Activated naive CD4-positive, alpha-beta T cell treated with anti-CD3 and anti-CD28 coated beads, Interleukin-2, amount 10 ng/mL, durations not matched to agents 7 days and 5 days (primary cell): ENCODE measurements at regions not wholly inside any gene's neighbourhood (a gene's known extent, or its start where the extent isn't known, plus 50 kb on each side); places are given as distances from the start of the nearest gene placed in this dataset.
"Not testable (repeated sequence)": the region's sequence is repeated elsewhere in the genome, so short reads cannot be mapped to it uniquely, and the experiment has no call there.

Source experiments
- CTCF ChIA-PET: fragments of 350-600 bp; sonication (Branson Sonifier 250); formaldehyde crosslinking; loops from one replicate; lab custom pipeline; 2021; ENCODE audit warnings: antibody characterized with exemption; lab: Charles Lee
- DNase-seq: peaks from one replicate; pipeline ENCODE4 v3.0.0-alpha.2; 2020
- H3K27ac Mint-ChIP-seq: one replicate; pipeline ENCODE4 v1.8.0; 2021; ENCODE audit warnings: mild to moderate bottlenecking, moderate library complexity, mixed read lengths
- H3K27me3 Mint-ChIP-seq: one replicate; pipeline ENCODE4 v1.8.0; 2021; ENCODE audit warnings: mild to moderate bottlenecking, mixed read lengths
- H3K36me3 Mint-ChIP-seq: one replicate; pipeline ENCODE4 v1.8.0; 2021; ENCODE audit warnings: mixed read lengths
- H3K4me1 Mint-ChIP-seq: one replicate; pipeline ENCODE4 v1.8.0; 2021; ENCODE audit warnings: mixed read lengths
- H3K4me3 Mint-ChIP-seq: one replicate; pipeline ENCODE4 v1.8.0; 2021; ENCODE audit warnings: mild to moderate bottlenecking, moderate library complexity, mixed read lengths
- H3K9me3 Mint-ChIP-seq: one replicate; pipeline ENCODE4 v1.8.0; 2021; ENCODE audit warnings: mixed read lengths

DNA sequence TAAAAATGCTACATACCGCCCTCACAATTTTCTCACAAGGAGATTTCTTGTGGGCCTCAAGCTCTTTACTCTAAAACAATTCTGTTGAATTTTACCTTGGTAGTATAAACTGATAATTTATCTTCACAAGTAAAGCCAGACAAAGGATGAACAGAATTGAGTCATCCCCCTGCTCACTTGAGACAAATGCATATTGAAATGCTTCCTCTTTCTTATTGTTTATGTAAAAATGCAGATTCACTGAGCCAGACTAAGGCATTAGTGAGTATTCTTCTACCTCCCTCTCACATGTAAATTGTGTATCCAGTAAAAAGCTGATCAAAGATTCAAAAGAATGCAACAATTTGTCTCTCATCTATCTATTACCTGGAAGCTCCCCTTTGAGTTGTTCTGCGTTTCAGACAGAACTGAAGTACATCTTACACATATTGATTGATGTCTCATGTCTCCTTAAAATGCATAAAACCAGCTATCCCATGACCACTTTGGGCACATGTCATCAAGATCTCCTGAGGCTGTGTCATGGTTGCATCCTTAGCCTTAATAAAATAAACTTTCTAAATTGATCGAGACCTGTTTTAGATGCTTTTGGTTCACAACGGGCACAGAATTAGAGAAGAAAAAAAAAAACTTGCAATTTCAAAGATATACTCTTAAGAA, 743.1 kb upstream of the B3GALT2 start:
- CTCF ChIA-PET: no interaction called here

DNA sequence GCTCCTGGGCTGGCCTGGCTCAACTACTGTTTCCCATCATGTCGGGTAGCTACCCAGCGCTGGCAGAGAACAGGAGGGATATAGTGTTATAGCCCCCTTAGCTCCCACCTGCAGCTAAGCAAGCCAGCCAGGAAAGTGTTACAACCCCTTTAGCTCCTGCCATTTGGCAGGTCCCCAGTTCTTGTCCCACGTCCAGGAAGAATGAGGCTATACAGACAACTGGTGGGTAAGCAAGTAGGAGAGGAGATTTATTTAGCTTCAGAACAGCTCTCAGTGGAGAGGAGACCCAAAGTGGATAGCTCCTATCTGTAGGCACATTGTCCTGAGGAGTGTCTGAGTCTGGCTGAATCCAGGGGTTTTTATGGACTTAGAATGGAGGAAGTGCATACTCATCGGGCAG, 741.1 kb upstream of the B3GALT2 start:
- no peaks in the 10 kb centered on the region for H3K4me1 Mint-ChIP-seq
- H3K27ac Mint-ChIP-seq: no peak overlapping the region
- H3K36me3 Mint-ChIP-seq: no peaks in the 10 kb centered on the region
- H3K27me3 Mint-ChIP-seq: no peaks in the 10 kb centered on the region
- H3K4me3 Mint-ChIP-seq: no peak overlapping the region
- peaks cover 5% of the 10 kb centered on the region for H3K9me3 Mint-ChIP-seq
- no peak for DNase-seq
- CTCF ChIA-PET: no interaction called here

More for the DNA sequence above, 743.1 kb upstream of the B3GALT2 start:
- no peaks in the 10 kb centered on the region for H3K27me3 Mint-ChIP-seq
- H3K4me3 Mint-ChIP-seq: no peak overlapping the region
- H3K36me3 Mint-ChIP-seq: no peaks in the 10 kb centered on the region
- no peak overlapping the region for H3K27ac Mint-ChIP-seq
- H3K4me1 Mint-ChIP-seq: no peaks in the 10 kb centered on the region
- DNase-seq: no peak
- peaks cover 5% of the 10 kb centered on the region for H3K9me3 Mint-ChIP-seq

DNA sequence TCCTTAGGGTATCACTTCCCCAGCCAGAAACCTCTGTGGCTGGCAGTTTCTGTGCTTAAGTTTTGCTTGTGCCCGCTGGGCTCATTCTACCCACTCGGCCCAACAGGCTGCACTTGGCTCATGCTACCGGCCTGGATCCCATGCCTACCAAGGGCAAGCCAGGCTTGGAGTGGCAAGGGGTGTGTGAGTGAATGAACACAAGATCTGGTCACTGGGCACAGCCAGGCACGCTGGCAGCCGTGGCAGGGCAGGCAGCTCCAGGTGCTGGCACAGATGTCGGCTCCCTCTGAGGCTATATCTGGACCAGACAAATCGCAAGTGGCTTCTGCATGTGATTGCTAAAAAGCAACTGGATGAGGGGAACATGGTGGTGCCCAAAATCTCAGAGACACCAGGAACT, 740.5 kb upstream of the B3GALT2 start:
- no peaks in the 10 kb centered on the region for H3K27me3 Mint-ChIP-seq
- no peak overlapping the region for H3K27ac Mint-ChIP-seq
- DNase-seq: no peak
- H3K9me3 Mint-ChIP-seq: peaks cover 5% of the 10 kb centered on the region
- no peaks in the 10 kb centered on the region for H3K36me3 Mint-ChIP-seq
- CTCF ChIA-PET: no interaction called here
- H3K4me3 Mint-ChIP-seq: no peak overlapping the region
- no peaks in the 10 kb centered on the region for H3K4me1 Mint-ChIP-seq

DNA sequence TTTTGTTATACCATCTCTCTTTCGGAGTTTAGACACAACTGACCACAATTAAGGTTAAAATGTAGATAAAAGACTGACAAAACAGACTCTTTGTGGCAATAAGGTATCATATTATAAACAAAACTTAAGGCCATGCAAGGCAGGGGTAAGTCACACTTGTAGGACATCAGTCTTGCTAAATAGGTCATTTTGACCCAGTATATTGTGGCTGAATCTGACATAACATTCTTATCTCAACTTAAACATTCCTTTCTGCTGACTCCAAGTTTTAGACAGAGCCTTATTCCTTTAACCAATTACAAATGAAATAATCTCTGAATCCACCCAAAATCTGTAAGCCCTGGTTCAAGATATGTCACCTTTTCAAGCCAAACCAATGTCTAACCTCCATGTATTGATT, 733.4 kb upstream of the B3GALT2 start:
- Mint-ChIP-seq H3K9me3 (peaks cover 2% of the 10 kb centered on the region), H3K4me1 (no peaks in the 10 kb centered on the region), H3K27ac (no peak overlapping the region), H3K4me3 (no peak overlapping the region), H3K36me3 (no peaks in the 10 kb centered on the region), H3K27me3 (no peaks in the 10 kb centered on the region)
- no peak for DNase-seq
- CTCF ChIA-PET: no interaction called here

DNA sequence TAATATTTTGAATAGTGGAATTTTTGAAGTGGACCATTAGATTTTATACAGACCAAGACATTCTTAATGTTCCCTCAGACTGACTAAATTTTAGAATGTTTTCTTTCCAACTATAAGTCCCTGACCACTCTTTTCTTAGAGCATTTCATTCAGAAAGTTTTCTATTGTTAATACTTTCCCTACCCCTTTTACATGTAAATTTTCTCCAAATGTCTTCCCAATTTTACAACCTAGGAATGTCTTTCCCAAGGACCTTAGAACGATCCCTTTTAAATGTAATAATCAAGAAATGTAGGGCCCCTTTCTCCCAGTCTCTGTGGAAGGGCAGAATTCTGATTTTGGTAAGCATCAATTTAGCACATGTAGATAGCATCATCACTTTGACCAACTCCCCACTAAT, 730.0 kb upstream of the B3GALT2 start:
- Mint-ChIP-seq H3K4me1 (no peaks in the 10 kb centered on the region), H3K36me3 (no peaks in the 10 kb centered on the region), H3K9me3 (peaks cover 2% of the 10 kb centered on the region), H3K27ac (no peak overlapping the region), H3K27me3 (no peaks in the 10 kb centered on the region), H3K4me3 (no peak overlapping the region)
- CTCF ChIA-PET: no interaction called here
- DNase-seq: no peak

GRCh38 chr1:193914871-193915270, 728.5 kb upstream of the B3GALT2 start:
- no peaks in the 10 kb centered on the region for H3K36me3 Mint-ChIP-seq
- no peaks in the 10 kb centered on the region for H3K27me3 Mint-ChIP-seq
- H3K4me3 Mint-ChIP-seq: no peak overlapping the region
- CTCF ChIA-PET: no interaction called here
- H3K9me3 Mint-ChIP-seq: peaks cover 4% of the 10 kb centered on the region
- no peak for DNase-seq
- H3K4me1 Mint-ChIP-seq: no peaks in the 10 kb centered on the region
- H3K27ac Mint-ChIP-seq: no peak overlapping the region

DNA sequence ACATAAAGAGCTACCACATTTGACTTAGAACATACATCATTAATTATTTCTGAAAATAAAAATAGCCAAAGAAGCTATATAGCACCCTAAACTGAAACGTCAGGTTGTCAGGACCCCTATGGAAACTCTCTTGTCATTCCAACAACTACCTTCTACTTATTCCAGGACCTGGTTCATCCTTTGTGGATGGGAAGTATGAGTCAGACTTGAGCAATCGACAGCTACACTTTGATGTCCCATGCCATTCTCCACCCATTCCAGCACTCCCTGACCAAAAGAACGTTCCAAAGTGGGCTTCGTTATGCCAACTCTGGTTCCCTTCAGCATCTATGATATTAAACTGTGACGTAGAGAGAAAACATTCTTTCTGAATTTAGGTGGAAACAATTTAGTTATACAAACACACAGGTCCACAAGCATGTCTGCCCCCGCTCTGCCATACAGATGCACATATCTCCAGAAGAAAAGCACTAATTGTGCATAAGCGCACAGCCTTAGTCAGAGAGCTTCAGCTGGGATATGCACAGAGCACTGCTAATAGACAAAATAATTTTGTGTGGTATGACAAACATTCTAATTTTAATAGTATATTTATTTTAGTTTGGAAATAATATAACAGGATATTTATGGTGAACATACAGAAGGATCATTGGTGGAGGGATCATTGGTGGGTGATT, 723.1 kb upstream of the B3GALT2 start:
- Mint-ChIP-seq H3K4me1 (no peaks in the 10 kb centered on the region), H3K9me3 (peaks cover 3% of the 10 kb centered on the region), H3K4me3 (no peak overlapping the region), H3K36me3 (no peaks in the 10 kb centered on the region), H3K27me3 (no peaks in the 10 kb centered on the region), H3K27ac (no peak overlapping the region)
- no peak for DNase-seq
- CTCF ChIA-PET: no interaction called here

GRCh38 chr1:193905288-193906085, 719.1 kb upstream of the B3GALT2 start:
- no peaks in the 10 kb centered on the region for H3K4me1 Mint-ChIP-seq
- no peak overlapping the region for H3K27ac Mint-ChIP-seq
- no peaks in the 10 kb centered on the region for H3K27me3 Mint-ChIP-seq
- DNase-seq: no peak
- no peaks in the 10 kb centered on the region for H3K36me3 Mint-ChIP-seq
- no peak overlapping the region for H3K4me3 Mint-ChIP-seq
- CTCF ChIA-PET: no interaction called here
- H3K9me3 Mint-ChIP-seq: peaks cover 3% of the 10 kb centered on the region

DNA sequence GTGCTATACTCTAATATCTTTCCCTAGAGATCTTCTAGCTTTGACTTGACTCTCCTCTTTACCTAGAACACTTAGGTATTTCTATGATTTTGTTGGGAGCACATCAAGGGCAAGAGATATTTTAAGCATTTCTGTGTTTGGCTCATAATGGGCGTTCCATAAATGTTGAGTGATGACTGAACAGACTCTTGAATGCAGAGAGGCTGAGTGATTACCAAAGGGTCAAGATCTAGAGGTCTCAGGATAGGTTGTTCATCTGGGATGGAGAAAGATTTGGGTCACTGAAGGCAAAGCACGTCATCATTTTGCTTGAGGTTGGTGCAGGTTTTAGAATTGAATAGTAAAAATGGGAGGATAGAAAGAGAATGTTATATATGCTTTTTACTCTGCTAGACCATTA, 705.4 kb upstream of the B3GALT2 start:
- no peaks in the 10 kb centered on the region for H3K36me3 Mint-ChIP-seq
- no peaks in the 10 kb centered on the region for H3K4me1 Mint-ChIP-seq
- H3K27me3 Mint-ChIP-seq: no peaks in the 10 kb centered on the region
- CTCF ChIA-PET: no interaction called here
- no peak for DNase-seq
- peaks cover 6% of the 10 kb centered on the region for H3K9me3 Mint-ChIP-seq
- no peak overlapping the region for H3K27ac Mint-ChIP-seq
- H3K4me3 Mint-ChIP-seq: no peak overlapping the region

DNA sequence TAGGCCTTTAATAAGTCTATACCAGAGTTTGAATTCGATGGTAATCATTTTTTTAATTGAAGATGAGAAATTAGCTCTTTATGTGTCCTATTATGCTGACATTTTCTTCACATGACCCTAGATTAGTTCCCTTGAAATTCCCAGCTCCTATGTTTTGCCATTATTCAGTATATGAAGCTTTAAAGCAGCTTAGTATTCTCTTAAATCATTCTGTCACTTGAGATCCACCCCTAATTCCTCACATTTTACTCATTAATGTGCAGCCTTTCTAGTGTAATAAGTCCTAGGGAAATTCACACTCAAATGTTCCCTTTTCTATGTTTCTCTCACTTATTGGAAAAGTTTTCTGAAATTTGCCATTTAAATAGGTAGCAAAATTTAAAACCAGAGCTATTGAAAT, 704.5 kb upstream of the B3GALT2 start:
- Mint-ChIP-seq H3K27ac (no peak overlapping the region), H3K4me1 (no peaks in the 10 kb centered on the region), H3K4me3 (no peak overlapping the region), H3K9me3 (peaks cover 6% of the 10 kb centered on the region), H3K36me3 (no peaks in the 10 kb centered on the region), H3K27me3 (no peaks in the 10 kb centered on the region)
- no peak for DNase-seq
- CTCF ChIA-PET: no interaction called here

- DNase-seq: no peak
- Mint-ChIP-seq H3K27ac (no peak overlapping the region), H3K9me3 (peaks cover 6% of the 10 kb centered on the region), H3K36me3 (no peaks in the 10 kb centered on the region), H3K4me3 (no peak overlapping the region), H3K4me1 (no peaks in the 10 kb centered on the region), H3K27me3 (no peaks in the 10 kb centered on the region)
- CTCF ChIA-PET: no interaction called here
These were observed 698.6 kb upstream of the B3GALT2 start for GRCh38 chr1:193884848-193885558.

GRCh38 chr1:193877920-193878319, 691.5 kb upstream of the B3GALT2 start:
- CTCF ChIA-PET, H3K36me3 Mint-ChIP-seq, H3K27me3 Mint-ChIP-seq, DNase-seq, H3K4me1 Mint-ChIP-seq, H3K4me3 Mint-ChIP-seq, H3K27ac Mint-ChIP-seq: not testable (repeated sequence)
- H3K9me3 Mint-ChIP-seq: peaks cover 24% of the 10 kb centered on the region

GRCh38 chr1:193868425-193868824, 682.0 kb upstream of the B3GALT2 start:
- Mint-ChIP-seq H3K27me3 (no peaks in the 10 kb centered on the region), H3K9me3 (peaks cover 5% of the 10 kb centered on the region), H3K27ac (no peak overlapping the region), H3K36me3 (peaks cover 1% of the 10 kb centered on the region), H3K4me3 (no peak overlapping the region), H3K4me1 (no peaks in the 10 kb centered on the region)
- CTCF ChIA-PET: no interaction called here
- DNase-seq: no peak

GRCh38 chr1:193856261-193856660, 669.8 kb upstream of the B3GALT2 start:
- H3K36me3 Mint-ChIP-seq: no peaks in the 10 kb centered on the region
- no peak overlapping the region for H3K27ac Mint-ChIP-seq
- H3K4me3 Mint-ChIP-seq: no peak overlapping the region
- H3K9me3 Mint-ChIP-seq: peaks cover 7% of the 10 kb centered on the region
- no peaks in the 10 kb centered on the region for H3K4me1 Mint-ChIP-seq
- CTCF ChIA-PET: no interaction called here
- no peaks in the 10 kb centered on the region for H3K27me3 Mint-ChIP-seq
- no peak for DNase-seq
